Breast epithelium (tissue), 3 donors: ENCODE measurements at regions not wholly inside any gene's neighbourhood (a gene's known extent, or its start where the extent isn't known, plus 50 kb on each side); places are given as distances from the start of the nearest gene placed in this dataset.

Experiments
- POLR2A ChIP-seq: fragments of 450-650 bp; IDR thresholded peaks from one replicate; pipeline ENCODE4 v1.6.1; 2016; ENCODE audit warnings: antibody characterized with exemption, mild to moderate bottlenecking, moderate library complexity
- TF ChIP-seq, protein P1 (sequence below), 3 donors: fragments of 450-650 bp; IDR thresholded peaks; one replicate each; pipeline ENCODE4 v1.5.1; 2016 to 2017; ENCODE audit warnings: antibody characterized with exemption in 3 of 3, mild to moderate bottlenecking in 3 of 3, moderate library complexity in 3 of 3

DNA sequence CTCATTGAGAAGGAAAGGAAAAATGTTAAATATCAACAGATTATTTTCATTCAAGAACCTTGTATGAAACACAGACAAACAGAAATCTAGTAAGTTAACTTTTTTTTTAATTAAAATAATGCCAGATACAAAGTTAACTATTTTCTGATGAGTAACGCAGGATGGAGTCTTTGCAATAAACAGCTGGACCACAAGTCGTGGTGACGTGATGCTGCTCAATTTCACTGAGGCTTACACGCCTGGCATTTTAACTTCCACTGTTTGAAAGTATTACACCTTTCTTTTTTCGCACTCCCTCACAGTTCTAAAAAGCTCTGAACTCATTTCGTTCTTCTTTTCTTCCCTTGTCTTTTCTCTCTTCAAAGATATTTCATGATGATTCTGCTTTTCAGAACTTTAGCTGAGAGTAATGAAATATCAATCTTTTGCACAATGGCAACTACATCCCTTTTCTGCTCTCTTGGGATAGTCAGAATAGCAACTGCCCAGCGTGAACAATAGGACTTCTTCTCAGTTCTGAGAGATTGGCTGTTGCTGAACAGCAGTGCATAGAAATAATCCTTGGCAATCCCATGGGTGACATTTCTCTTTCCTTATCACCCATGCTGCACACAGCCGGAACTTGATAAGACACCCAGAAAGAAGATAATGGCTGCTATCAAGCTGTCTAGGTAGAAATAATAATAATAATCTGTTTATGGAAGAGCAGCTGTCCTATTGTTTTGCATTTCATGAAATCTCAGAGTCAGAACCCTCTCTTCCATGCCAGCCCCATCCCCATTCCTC, 160.5 kb downstream of the BTG1 start:
- TF ChIP-seq, protein P1, sequence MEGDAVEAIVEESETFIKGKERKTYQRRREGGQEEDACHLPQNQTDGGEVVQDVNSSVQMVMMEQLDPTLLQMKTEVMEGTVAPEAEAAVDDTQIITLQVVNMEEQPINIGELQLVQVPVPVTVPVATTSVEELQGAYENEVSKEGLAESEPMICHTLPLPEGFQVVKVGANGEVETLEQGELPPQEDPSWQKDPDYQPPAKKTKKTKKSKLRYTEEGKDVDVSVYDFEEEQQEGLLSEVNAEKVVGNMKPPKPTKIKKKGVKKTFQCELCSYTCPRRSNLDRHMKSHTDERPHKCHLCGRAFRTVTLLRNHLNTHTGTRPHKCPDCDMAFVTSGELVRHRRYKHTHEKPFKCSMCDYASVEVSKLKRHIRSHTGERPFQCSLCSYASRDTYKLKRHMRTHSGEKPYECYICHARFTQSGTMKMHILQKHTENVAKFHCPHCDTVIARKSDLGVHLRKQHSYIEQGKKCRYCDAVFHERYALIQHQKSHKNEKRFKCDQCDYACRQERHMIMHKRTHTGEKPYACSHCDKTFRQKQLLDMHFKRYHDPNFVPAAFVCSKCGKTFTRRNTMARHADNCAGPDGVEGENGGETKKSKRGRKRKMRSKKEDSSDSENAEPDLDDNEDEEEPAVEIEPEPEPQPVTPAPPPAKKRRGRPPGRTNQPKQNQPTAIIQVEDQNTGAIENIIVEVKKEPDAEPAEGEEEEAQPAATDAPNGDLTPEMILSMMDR (IDR thresholded peaks at IDR 0.05) = no peak
- no peak for TF ChIP-seq POLR2A
